ENCODE measurements at regions not wholly inside any gene's neighbourhood (a gene's known extent, or its start where the extent isn't known, plus 50 kb on each side); places are given as distances from the start of the nearest gene placed in this dataset.

DNA sequence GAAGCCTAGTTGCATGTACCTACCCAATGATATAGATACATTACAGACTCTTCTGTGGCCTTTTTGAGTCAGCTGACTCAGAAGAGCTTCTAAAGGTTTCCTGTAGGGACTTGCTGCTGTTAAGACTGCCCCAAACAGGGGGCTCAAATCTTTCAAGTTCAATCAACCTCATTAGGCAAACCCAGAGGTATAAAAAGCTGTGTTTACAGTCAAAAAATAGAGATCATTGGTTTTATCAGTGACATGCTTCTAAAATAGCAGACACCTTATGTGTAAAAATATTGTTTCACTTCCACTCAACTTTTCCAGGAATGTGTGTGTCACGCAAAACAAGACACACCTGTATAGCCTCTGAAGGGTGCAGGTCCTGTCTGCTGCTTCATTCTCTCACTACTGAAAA is 624.3 kb upstream of the FANCL start:
- Histone ChIP-seq H3K27me3 (no peaks in the 10 kb centered on the region), H3K27ac (no peak overlapping the region), H3K4me3 (no peak overlapping the region), H3K36me3 (no peaks in the 10 kb centered on the region), H3K4me1 (no peaks in the 10 kb centered on the region), H3K9me3 (no peaks in the 10 kb centered on the region)
- 63 to 87% methylated on average over 1 of the region's 1 CpG for WGBS, 2 donors (ENCODE audit: low coverage in 1 of 2)
- intact Hi-C loops (cut with DNase I; ENCODE audit: low total_unique reads) (no loop called here), in situ Hi-C loops (cut with MboI; ENCODE audit: low pct_ligation_motif_present in 1 of 4, low pct_unique_long_range_greater_than_20kb in 1 of 4, low sequenced_read_pairs in 3 of 4) (no loop called here)
- no peak for TF ChIP-seq POLR2AphosphoS5 (IDR thresholded peaks at IDR 0.05)
- no peak for TF ChIP-seq POLR2A (IDR thresholded peaks at IDR 0.05)
- TF ChIP-seq, protein P1, sequence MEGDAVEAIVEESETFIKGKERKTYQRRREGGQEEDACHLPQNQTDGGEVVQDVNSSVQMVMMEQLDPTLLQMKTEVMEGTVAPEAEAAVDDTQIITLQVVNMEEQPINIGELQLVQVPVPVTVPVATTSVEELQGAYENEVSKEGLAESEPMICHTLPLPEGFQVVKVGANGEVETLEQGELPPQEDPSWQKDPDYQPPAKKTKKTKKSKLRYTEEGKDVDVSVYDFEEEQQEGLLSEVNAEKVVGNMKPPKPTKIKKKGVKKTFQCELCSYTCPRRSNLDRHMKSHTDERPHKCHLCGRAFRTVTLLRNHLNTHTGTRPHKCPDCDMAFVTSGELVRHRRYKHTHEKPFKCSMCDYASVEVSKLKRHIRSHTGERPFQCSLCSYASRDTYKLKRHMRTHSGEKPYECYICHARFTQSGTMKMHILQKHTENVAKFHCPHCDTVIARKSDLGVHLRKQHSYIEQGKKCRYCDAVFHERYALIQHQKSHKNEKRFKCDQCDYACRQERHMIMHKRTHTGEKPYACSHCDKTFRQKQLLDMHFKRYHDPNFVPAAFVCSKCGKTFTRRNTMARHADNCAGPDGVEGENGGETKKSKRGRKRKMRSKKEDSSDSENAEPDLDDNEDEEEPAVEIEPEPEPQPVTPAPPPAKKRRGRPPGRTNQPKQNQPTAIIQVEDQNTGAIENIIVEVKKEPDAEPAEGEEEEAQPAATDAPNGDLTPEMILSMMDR (IDR thresholded peaks at IDR 0.05) = no peak
- TF ChIP-seq EP300 (IDR thresholded peaks at IDR 0.05; ENCODE audit: low read depth) = no peak
- no peak for DNase-seq

DNA sequence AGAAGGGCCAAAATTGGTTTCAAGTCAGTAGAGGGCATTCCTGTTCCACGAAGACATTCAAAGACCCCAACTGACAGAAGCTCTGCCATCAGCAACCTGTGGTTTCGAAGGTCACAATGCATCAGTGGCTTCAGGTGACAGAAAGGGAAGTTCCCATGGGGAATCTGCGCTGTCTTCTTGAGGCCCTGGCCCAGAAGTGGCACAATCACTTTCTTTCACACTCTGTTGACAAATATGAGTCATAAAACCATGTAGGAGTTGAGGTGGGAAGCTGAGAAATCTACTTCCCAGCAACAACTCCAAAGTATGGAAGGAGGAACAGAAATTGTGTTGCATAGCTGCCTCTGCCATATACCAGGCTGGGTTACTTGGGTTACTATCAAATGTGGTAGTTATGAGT is 621.1 kb upstream of the FANCL start:
- Histone ChIP-seq H3K4me1 (no peaks in the 10 kb centered on the region), H3K27ac (no peak overlapping the region), H3K4me3 (no peak overlapping the region), H3K27me3 (no peaks in the 10 kb centered on the region), H3K9me3 (no peaks in the 10 kb centered on the region), H3K36me3 (no peaks in the 10 kb centered on the region)
- WGBS, 2 donors (ENCODE audit: low coverage in 1 of 2) = 70 to 81% methylated on average over 2 to 3 of the region's 3 CpGs
- in situ Hi-C loops (cut with MboI; ENCODE audit: low pct_ligation_motif_present in 1 of 4, low pct_unique_long_range_greater_than_20kb in 1 of 4, low sequenced_read_pairs in 3 of 4) = no loop called here
- DNase-seq = no peak
- intact Hi-C loops (cut with DNase I; ENCODE audit: low total_unique reads) = no loop called here
- TF ChIP-seq EP300 (IDR thresholded peaks at IDR 0.05; ENCODE audit: low read depth) (no peak), POLR2A (IDR thresholded peaks at IDR 0.05) (no peak), POLR2AphosphoS5 (IDR thresholded peaks at IDR 0.05) (no peak)
- TF ChIP-seq, protein P1 (IDR thresholded peaks at IDR 0.05) = no peak

DNA sequence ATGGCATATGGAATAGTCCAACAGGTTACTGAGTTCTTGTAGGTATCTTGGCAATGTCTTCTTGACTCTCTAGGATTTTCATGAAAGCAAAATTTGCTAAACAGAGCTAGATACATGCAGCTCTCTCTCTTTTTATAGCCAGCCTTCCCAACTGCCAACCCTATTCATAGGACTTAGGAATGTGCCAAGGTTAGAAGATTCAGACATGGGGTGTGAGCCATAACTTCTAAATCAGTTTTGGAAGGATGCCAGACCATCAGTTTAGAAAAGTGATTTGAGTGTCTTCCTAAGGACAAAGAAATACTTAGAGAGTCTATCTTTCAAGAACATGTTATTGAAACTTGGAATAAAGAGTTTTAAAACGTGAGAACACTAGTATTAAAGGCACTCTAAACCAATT is 619.5 kb upstream of the FANCL start:
- Histone ChIP-seq H3K9me3 (no peaks in the 10 kb centered on the region), H3K4me3 (no peak overlapping the region), H3K27me3 (no peaks in the 10 kb centered on the region), H3K36me3 (no peaks in the 10 kb centered on the region), H3K27ac (no peak overlapping the region), H3K4me1 (no peaks in the 10 kb centered on the region)
- in situ Hi-C loops (cut with MboI; ENCODE audit: low pct_ligation_motif_present in 1 of 4, low pct_unique_long_range_greater_than_20kb in 1 of 4, low sequenced_read_pairs in 3 of 4) = no loop called here
- 44 to 64% methylated on average over 1 of the region's 1 CpG for WGBS, 2 donors (ENCODE audit: low coverage in 1 of 2)
- TF ChIP-seq POLR2A (IDR thresholded peaks at IDR 0.05) (no peak), EP300 (IDR thresholded peaks at IDR 0.05; ENCODE audit: low read depth) (no peak), POLR2AphosphoS5 (IDR thresholded peaks at IDR 0.05) (no peak)
- TF ChIP-seq, protein P1 (IDR thresholded peaks at IDR 0.05) = no peak
- intact Hi-C loops (cut with DNase I; ENCODE audit: low total_unique reads) = no loop called here
- no peak for DNase-seq

DNA sequence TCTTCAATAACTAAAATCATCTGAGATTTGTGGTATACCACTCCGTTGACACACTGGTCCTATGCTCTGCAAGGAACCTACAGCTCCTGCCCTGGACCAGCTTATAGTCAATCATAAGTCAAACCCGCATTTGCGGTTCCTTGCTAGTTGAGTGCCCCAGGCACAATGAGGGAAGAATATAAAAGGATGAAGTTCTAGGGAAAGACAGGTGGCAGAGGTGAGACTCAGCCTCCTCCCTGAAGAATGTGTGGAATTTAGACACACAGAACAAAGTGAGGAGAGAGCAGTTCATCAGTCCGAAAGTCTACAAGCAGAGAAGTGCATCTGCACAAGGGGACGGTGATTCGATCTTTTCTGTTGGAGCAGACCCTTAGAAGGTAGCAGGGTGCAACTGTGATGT is 615.0 kb upstream of the FANCL start:
- no peaks in the 10 kb centered on the region for H3K9me3 ChIP-seq
- H3K4me1 ChIP-seq = no peaks in the 10 kb centered on the region
- H3K4me3 ChIP-seq = no peak overlapping the region
- H3K27ac ChIP-seq = no peak overlapping the region
- no peaks in the 10 kb centered on the region for H3K27me3 ChIP-seq
- TF ChIP-seq POLR2AphosphoS5 (IDR thresholded peaks at IDR 0.05) = no peak
- TF ChIP-seq, protein P1 (IDR thresholded peaks at IDR 0.05) = no peak
- no peak for TF ChIP-seq POLR2A (IDR thresholded peaks at IDR 0.05)
- TF ChIP-seq EP300 (IDR thresholded peaks at IDR 0.05; ENCODE audit: low read depth) = no peak
- DNase-seq = no peak
- intact Hi-C loops (cut with DNase I; ENCODE audit: low total_unique reads) = no loop called here
- WGBS, 2 donors (ENCODE audit: low coverage in 1 of 2) = 91 to 100% methylated on average over 5 to 6 of the region's 6 CpGs
- no peaks in the 10 kb centered on the region for H3K36me3 ChIP-seq
- in situ Hi-C loops (cut with MboI; ENCODE audit: low pct_ligation_motif_present in 1 of 4, low pct_unique_long_range_greater_than_20kb in 1 of 4, low sequenced_read_pairs in 3 of 4) = no loop called here

Measured in transverse colon (tissue), 4 donors.